OCI-LY3 (cell line): ENCODE measurements at regions not wholly inside any gene's neighbourhood (a gene's known extent, or its start where the extent isn't known, plus 50 kb on each side); places are given as distances from the start of the nearest gene placed in this dataset.

ENCODE experiments used
- CTCF ChIP-seq: fragments of 200-600, 300-600 bp; sonication (generic); IDR thresholded peaks from 2 replicates; pipeline ENCODE4 v1.5.1; 2014; ENCODE audit warnings: antibody characterized with exemption, low read length, low read depth
- EZH2phosphoT487 ChIP-seq: fragments of 200-600 bp; shearing (Covaris generic); IDR thresholded peaks from 2 replicates; pipeline ENCODE4 v1.6.1; 2018; ENCODE audit warnings: antibody characterized with exemption, mixed run types, low read depth

- no peak for TF ChIP-seq CTCF
- no peak for TF ChIP-seq EZH2phosphoT487
Observed at GRCh38 chr2:49845021-49845420, 690.7 kb upstream of the FSHR start.
